ENCODE measurements at regions not wholly inside any gene's neighbourhood (a gene's known extent, or its start where the extent isn't known, plus 50 kb on each side); places are given as distances from the start of the nearest gene placed in this dataset.

DNA sequence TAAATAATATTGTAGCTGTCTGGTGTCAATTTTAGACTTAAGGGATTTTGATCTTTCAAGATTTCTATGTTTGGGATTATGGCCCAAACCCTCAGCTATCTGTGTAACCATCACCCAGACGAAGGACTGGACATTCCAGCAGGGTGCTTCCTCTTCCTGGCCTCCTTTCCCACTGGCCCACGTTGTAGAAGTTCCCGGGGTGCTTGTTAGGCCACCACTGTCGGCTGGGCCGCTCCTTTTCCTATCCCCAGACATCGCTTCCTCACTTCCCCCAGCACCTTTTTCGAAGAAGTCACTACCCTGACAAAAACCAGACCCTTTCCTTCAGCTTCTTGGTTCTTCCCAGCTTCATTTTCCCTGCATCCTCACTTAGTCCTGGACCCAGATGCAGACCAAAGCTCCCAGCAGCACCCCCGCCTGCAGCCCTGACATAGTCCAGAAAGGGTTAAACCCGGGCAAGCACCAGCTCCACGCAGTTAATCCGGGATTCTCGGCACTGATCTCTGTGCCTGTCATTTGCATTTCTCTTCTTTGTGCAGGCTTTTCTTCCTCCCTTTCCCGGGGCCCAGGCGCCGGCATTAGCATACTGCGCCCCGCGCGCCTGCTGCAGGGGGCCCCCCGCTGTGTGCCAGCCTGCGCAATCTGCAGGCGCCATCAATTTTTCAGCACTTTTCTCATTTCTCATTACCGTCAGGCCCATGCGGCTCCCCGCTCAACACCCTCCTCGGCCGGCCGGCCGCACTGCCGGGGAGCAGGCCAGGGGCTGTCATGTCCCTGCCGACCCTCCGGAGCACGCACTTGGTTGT lies 90.6 kb downstream of the ZNF621 start:
- no peaks in the 10 kb centered on the region for H3K4me1 ChIP-seq (ENCODE audit: control insufficient read depth, insufficient read depth, low read length)
- no peak overlapping the region for H3K27ac Mint-ChIP-seq
- intact Hi-C loops (cut with micrococcal nuclease) = no loop called here
- H3K27me3 ChIP-seq (ENCODE audit: control insufficient read depth, insufficient read depth, low read length) = peaks cover 10% of the 10 kb centered on the region
- WGBS (ENCODE audit: insufficient coverage) = 25% methylated on average over 33 of the region's 33 CpGs
- peaks cover 0 to 6% of the 10 kb centered on the region in 2 donors for H3K4me1 Mint-ChIP-seq
- TF ChIP-seq, protein P1, sequence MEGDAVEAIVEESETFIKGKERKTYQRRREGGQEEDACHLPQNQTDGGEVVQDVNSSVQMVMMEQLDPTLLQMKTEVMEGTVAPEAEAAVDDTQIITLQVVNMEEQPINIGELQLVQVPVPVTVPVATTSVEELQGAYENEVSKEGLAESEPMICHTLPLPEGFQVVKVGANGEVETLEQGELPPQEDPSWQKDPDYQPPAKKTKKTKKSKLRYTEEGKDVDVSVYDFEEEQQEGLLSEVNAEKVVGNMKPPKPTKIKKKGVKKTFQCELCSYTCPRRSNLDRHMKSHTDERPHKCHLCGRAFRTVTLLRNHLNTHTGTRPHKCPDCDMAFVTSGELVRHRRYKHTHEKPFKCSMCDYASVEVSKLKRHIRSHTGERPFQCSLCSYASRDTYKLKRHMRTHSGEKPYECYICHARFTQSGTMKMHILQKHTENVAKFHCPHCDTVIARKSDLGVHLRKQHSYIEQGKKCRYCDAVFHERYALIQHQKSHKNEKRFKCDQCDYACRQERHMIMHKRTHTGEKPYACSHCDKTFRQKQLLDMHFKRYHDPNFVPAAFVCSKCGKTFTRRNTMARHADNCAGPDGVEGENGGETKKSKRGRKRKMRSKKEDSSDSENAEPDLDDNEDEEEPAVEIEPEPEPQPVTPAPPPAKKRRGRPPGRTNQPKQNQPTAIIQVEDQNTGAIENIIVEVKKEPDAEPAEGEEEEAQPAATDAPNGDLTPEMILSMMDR (IDR thresholded peaks at IDR 0.05) = no peak
- no peaks in the 10 kb centered on the region for H3K9me3 ChIP-seq (ENCODE audit: control insufficient read depth, insufficient read depth, low read length)
- peaks cover 31 to 42% of the 10 kb centered on the region in 2 donors for H3K27me3 Mint-ChIP-seq (ENCODE audit: low read depth in 2 of 2)
- no peaks in the 10 kb centered on the region for H3K36me3 Mint-ChIP-seq
- no peak overlapping the region for H3K4me3 ChIP-seq (ENCODE audit: low read length)
- no peaks in the 10 kb centered on the region for H3K36me3 ChIP-seq (ENCODE audit: control insufficient read depth, insufficient read depth, low read length)
- no peak for ATAC-seq
- no peak overlapping the region for H3K27ac ChIP-seq (ENCODE audit: low read length)
- no peak for DNase-seq
- no peak overlapping the region for H3K4me3 Mint-ChIP-seq
- H3K9me3 Mint-ChIP-seq = no peaks in the 10 kb centered on the region

DNA sequence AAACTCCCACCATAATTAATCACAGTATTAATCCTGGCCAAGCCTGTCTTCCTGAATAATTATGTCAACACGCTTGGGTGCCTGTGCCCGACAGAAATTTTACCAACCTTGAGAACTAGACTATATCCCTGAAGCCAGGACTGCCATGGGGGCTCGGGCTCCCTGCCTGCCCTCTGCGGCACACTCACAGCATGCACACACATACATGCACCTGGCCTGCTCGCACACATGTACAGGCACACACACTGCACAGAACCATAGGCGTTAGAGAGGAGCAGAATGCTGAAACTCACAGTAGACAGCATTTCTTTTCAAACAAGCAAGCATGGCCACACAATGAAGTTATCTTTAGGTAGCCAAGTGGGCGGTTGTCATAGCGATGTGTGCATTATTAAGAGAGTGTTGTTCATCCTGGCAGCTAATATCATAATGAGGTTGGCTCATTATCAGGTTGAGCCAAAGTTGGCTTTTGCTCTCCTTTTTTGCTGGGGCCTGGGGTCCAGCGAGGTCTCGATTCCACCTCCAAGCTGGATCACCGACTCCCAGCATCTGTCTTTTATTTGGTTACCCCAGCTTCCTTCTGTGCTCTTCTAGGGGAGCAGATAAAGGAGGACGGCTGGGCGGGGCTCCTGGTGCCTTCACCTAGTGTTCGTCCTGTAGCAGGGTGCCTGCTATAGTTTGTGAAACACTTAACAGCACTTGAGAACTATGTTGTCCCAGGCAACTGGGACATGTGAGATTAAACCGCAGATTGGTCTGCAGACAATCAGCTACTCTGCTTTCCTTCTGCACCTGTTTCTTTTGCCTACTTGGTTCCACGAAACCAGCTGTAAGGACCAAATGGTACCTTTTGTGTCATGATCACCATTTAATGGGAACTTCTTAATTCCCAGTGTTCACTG lies 91.4 kb downstream of the ZNF621 start:
- DNase-seq (no peak), ATAC-seq (no peak)
- no peaks in the 10 kb centered on the region for H3K9me3 Mint-ChIP-seq
- no peak overlapping the region for H3K27ac Mint-ChIP-seq
- no peaks in the 10 kb centered on the region for H3K36me3 ChIP-seq (ENCODE audit: control insufficient read depth, insufficient read depth, low read length)
- H3K9me3 ChIP-seq (ENCODE audit: control insufficient read depth, insufficient read depth, low read length) = no peaks in the 10 kb centered on the region
- H3K27me3 Mint-ChIP-seq (ENCODE audit: low read depth in 2 of 2) = peaks cover 34 to 42% of the 10 kb centered on the region in 2 donors
- no peaks in the 10 kb centered on the region for H3K36me3 Mint-ChIP-seq
- H3K4me3 ChIP-seq (ENCODE audit: low read length) = no peak overlapping the region
- H3K4me3 Mint-ChIP-seq = no peak overlapping the region
- peaks cover 10% of the 10 kb centered on the region for H3K27me3 ChIP-seq (ENCODE audit: control insufficient read depth, insufficient read depth, low read length)
- no peaks in the 10 kb centered on the region for H3K4me1 ChIP-seq (ENCODE audit: control insufficient read depth, insufficient read depth, low read length)
- intact Hi-C loops (cut with micrococcal nuclease) = no loop called here
- TF ChIP-seq, protein P1 (IDR thresholded peaks at IDR 0.05) = no peak
- H3K4me1 Mint-ChIP-seq = peaks cover 0 to 6% of the 10 kb centered on the region in 2 donors
- 89% methylated on average over 16 of the region's 16 CpGs for WGBS (ENCODE audit: insufficient coverage)
- H3K27ac ChIP-seq (ENCODE audit: low read length) = no peak overlapping the region

DNA sequence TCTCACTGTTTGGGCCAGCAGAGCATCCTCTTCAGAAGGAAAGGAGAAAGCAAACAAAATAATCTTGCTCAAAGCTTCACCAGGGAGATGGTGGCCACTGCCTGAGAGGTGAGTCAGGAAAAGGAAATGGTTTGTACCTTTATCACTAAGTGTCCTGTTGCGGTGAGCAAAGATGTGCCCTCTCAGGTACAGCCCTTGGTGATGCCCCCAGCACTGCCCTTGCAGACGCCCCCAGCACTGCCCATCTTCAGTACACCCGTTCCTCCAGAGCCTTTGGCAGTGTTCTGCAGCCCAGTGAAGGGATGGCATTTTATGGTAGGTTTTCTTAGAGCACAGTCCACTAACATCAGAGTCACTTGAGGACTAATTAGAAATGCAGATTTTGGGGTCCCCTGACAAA lies 92.3 kb downstream of the ZNF621 start:
- Histone ChIP-seq H3K9me3 (ENCODE audit: control insufficient read depth, insufficient read depth, low read length) (no peaks in the 10 kb centered on the region), H3K27me3 (ENCODE audit: control insufficient read depth, insufficient read depth, low read length) (peaks cover 10% of the 10 kb centered on the region), H3K4me1 (ENCODE audit: control insufficient read depth, insufficient read depth, low read length) (no peaks in the 10 kb centered on the region), H3K4me3 (ENCODE audit: low read length) (no peak overlapping the region), H3K27ac (ENCODE audit: low read length) (no peak overlapping the region), H3K36me3 (ENCODE audit: control insufficient read depth, insufficient read depth, low read length) (no peaks in the 10 kb centered on the region)
- DNase-seq (no peak), ATAC-seq (no peak)
- Mint-ChIP-seq H3K4me1 (peaks cover 0 to 6% of the 10 kb centered on the region in 2 donors), H3K36me3 (no peaks in the 10 kb centered on the region), H3K4me3 (no peak overlapping the region), H3K27me3 (ENCODE audit: low read depth in 2 of 2) (peaks cover 32 to 42% of the 10 kb centered on the region in 2 donors), H3K27ac (no peak overlapping the region), H3K9me3 (no peaks in the 10 kb centered on the region)
- intact Hi-C loops (cut with micrococcal nuclease) = no loop called here
- TF ChIP-seq, protein P1 (IDR thresholded peaks at IDR 0.05) = no peak
- 81% methylated on average over 3 of the region's 3 CpGs for WGBS (ENCODE audit: insufficient coverage)

Measured in natural killer cell (primary cell).